Activated T-cell treated with anti-CD3 and anti-CD28 coated beads, Interleukin-2, amount 50 U/mL, for 4 hours (primary cell): ENCODE measurements at regions not wholly inside any gene's neighbourhood (a gene's known extent, or its start where the extent isn't known, plus 50 kb on each side); places are given as distances from the start of the nearest gene placed in this dataset.
"Not testable (repeated sequence)": the region's sequence is repeated elsewhere in the genome, so short reads cannot be mapped to it uniquely, and the experiment has no call there.

Experiments
- ATAC-seq, 2 donors: fragments of 200-7000 bp; cut with Tn5 transposase; one replicate each; pipeline ENCODE4 v1.10.0; 2021
- DNase-seq: peaks from one replicate; pipeline ENCODE4 v3.0.0-alpha.2; 2020
- H3K27me3 Mint-ChIP-seq: one replicate; pipeline ENCODE4 v1.8.0; 2021; ENCODE audit warnings: low read depth, mixed read lengths
- H3K36me3 Mint-ChIP-seq: one replicate; pipeline ENCODE4 v1.8.0; 2022; ENCODE audit warnings: mixed read lengths; ENCODE audit not compliant: insufficient read depth
- H3K4me1 Mint-ChIP-seq: one replicate; pipeline ENCODE4 v1.8.0; 2021; ENCODE audit warnings: low read depth, mixed read lengths
- H3K4me3 Mint-ChIP-seq: one replicate; pipeline ENCODE4 v1.8.0; 2021; ENCODE audit warnings: mild to moderate bottlenecking, moderate library complexity, mixed read lengths
- H3K9me3 Mint-ChIP-seq: one replicate; pipeline ENCODE4 v1.8.0; 2021; ENCODE audit warnings: mixed read lengths

- Mint-ChIP-seq H3K4me1 (no peaks in the 10 kb centered on the region), H3K4me3 (no peak overlapping the region)
Observed at GRCh38 chr6:7003041-7003440, 104.7 kb upstream of the RREB1 start.

GRCh38 chr6:7004581-7005297 is 103.0 kb upstream of the RREB1 start:
- Mint-ChIP-seq H3K36me3 (no peaks in the 10 kb centered on the region), H3K4me1 (no peaks in the 10 kb centered on the region), H3K9me3 (no peaks in the 10 kb centered on the region), H3K27me3 (peaks cover 10% of the 10 kb centered on the region), H3K4me3 (no peak overlapping the region)
- DNase-seq (no peak), ATAC-seq (no peak)

More at GRCh38 chr6:7003041-7003440, 104.7 kb upstream of the RREB1 start:
- Mint-ChIP-seq H3K9me3 (no peaks in the 10 kb centered on the region), H3K27me3 (peaks cover 10% of the 10 kb centered on the region), H3K36me3 (no peaks in the 10 kb centered on the region)
- DNase-seq: no peak
- no peak for ATAC-seq

GRCh38 chr6:7006515-7007191 is 101.1 kb upstream of the RREB1 start:
- DNase-seq: no peak
- H3K27me3 Mint-ChIP-seq: peaks cover 10% of the 10 kb centered on the region
- no peaks in the 10 kb centered on the region for H3K4me1 Mint-ChIP-seq
- H3K9me3 Mint-ChIP-seq: no peaks in the 10 kb centered on the region
- H3K36me3 Mint-ChIP-seq: no peaks in the 10 kb centered on the region
- no peak overlapping the region for H3K4me3 Mint-ChIP-seq
- peak; percentile 66 to 73 for ATAC-seq

GRCh38 chr6:7008451-7008988 is 99.2 kb upstream of the RREB1 start:
- no peaks in the 10 kb centered on the region for H3K9me3 Mint-ChIP-seq
- ATAC-seq: no peak

GRCh38 chr6:7016226-7016625 is 91.5 kb upstream of the RREB1 start:
- Mint-ChIP-seq H3K27me3 (peaks cover 2% of the 10 kb centered on the region), H3K4me1 (no peaks in the 10 kb centered on the region), H3K4me3 (no peak overlapping the region), H3K36me3 (no peaks in the 10 kb centered on the region), H3K9me3 (no peaks in the 10 kb centered on the region)
- no peak for ATAC-seq
- no peak for DNase-seq

More at GRCh38 chr6:7008451-7008988, 99.2 kb upstream of the RREB1 start:
- DNase-seq: no peak
- peaks cover 10% of the 10 kb centered on the region for H3K27me3 Mint-ChIP-seq
- H3K36me3 Mint-ChIP-seq: no peaks in the 10 kb centered on the region
- H3K4me1 Mint-ChIP-seq: no peaks in the 10 kb centered on the region
- H3K4me3 Mint-ChIP-seq: no peak overlapping the region

GRCh38 chr6:7021301-7021700 is 86.5 kb upstream of the RREB1 start:
- DNase-seq: no peak
- Mint-ChIP-seq H3K4me1 (no peaks in the 10 kb centered on the region), H3K4me3 (no peak overlapping the region), H3K9me3 (no peaks in the 10 kb centered on the region), H3K27me3 (peaks cover 17% of the 10 kb centered on the region), H3K36me3 (no peaks in the 10 kb centered on the region)
- ATAC-seq: no peak

GRCh38 chr6:7025861-7026260 is 81.9 kb upstream of the RREB1 start:
- Mint-ChIP-seq H3K9me3 (no peaks in the 10 kb centered on the region), H3K27me3 (peaks cover 15% of the 10 kb centered on the region), H3K36me3 (no peaks in the 10 kb centered on the region), H3K4me1 (no peaks in the 10 kb centered on the region), H3K4me3 (no peak overlapping the region)
- DNase-seq (no peak), ATAC-seq (no peak)

GRCh38 chr6:7028963-7029362 is 78.8 kb upstream of the RREB1 start:
- DNase-seq, ATAC-seq, H3K36me3 Mint-ChIP-seq, H3K4me1 Mint-ChIP-seq, H3K9me3 Mint-ChIP-seq, H3K4me3 Mint-ChIP-seq: not testable (repeated sequence)
- H3K27me3 Mint-ChIP-seq: peaks cover 20% of the 10 kb centered on the region

GRCh38 chr6:7030968-7031367 is 76.8 kb upstream of the RREB1 start:
- not testable (repeated sequence) for DNase-seq, ATAC-seq, H3K4me3 Mint-ChIP-seq, H3K36me3 Mint-ChIP-seq, H3K9me3 Mint-ChIP-seq, H3K4me1 Mint-ChIP-seq
- H3K27me3 Mint-ChIP-seq: peaks cover 13% of the 10 kb centered on the region

- ATAC-seq (no peak), DNase-seq (no peak)
- peaks cover 11% of the 10 kb centered on the region for H3K27me3 Mint-ChIP-seq
- H3K4me1 Mint-ChIP-seq: no peaks in the 10 kb centered on the region
- no peaks in the 10 kb centered on the region for H3K9me3 Mint-ChIP-seq
- H3K4me3 Mint-ChIP-seq: no peak overlapping the region
- H3K36me3 Mint-ChIP-seq: no peaks in the 10 kb centered on the region
Observed at GRCh38 chr6:7033202-7033601, 74.6 kb upstream of the RREB1 start.

- Mint-ChIP-seq H3K27me3 (peaks cover 11% of the 10 kb centered on the region), H3K4me1 (no peaks in the 10 kb centered on the region), H3K36me3 (no peaks in the 10 kb centered on the region), H3K9me3 (no peaks in the 10 kb centered on the region), H3K4me3 (no peak overlapping the region)
- DNase-seq (no peak), ATAC-seq (no peak)
Observed at GRCh38 chr6:7034055-7034454, 73.7 kb upstream of the RREB1 start.

GRCh38 chr6:7035837-7036249 is 71.9 kb upstream of the RREB1 start:
- Mint-ChIP-seq H3K36me3 (no peaks in the 10 kb centered on the region), H3K27me3 (peaks cover 11% of the 10 kb centered on the region), H3K4me1 (no peaks in the 10 kb centered on the region), H3K9me3 (no peaks in the 10 kb centered on the region), H3K4me3 (no peak overlapping the region)
- ATAC-seq: no peak
- DNase-seq: no peak

- no peak for ATAC-seq
- no peak for DNase-seq
- H3K36me3 Mint-ChIP-seq: no peaks in the 10 kb centered on the region
- H3K27me3 Mint-ChIP-seq: no peaks in the 10 kb centered on the region
- H3K4me1 Mint-ChIP-seq: peaks cover 14% of the 10 kb centered on the region
- no peak overlapping the region for H3K4me3 Mint-ChIP-seq
- H3K9me3 Mint-ChIP-seq: no peaks in the 10 kb centered on the region
Observed at GRCh38 chr6:7041511-7042026, 66.2 kb upstream of the RREB1 start.

GRCh38 chr6:7042056-7042653 is 65.6 kb upstream of the RREB1 start:
- Mint-ChIP-seq H3K4me1 (peaks cover 14% of the 10 kb centered on the region), H3K4me3 (no peak overlapping the region), H3K27me3 (no peaks in the 10 kb centered on the region), H3K36me3 (no peaks in the 10 kb centered on the region), H3K9me3 (no peaks in the 10 kb centered on the region)
- DNase-seq (no peak), ATAC-seq (no peak)
